Superior temporal gyrus (tissue), 1 donor: ENCODE measurements at regions not wholly inside any gene's neighbourhood (a gene's known extent, or its start where the extent isn't known, plus 50 kb on each side); places are given as distances from the start of the nearest gene placed in this dataset.
"Not testable (repeated sequence)": the region's sequence is repeated elsewhere in the genome, so short reads cannot be mapped to it uniquely, and the experiment has no call there.

ENCODE experiments used
- DNase-seq: peaks from one replicate; pipeline ENCODE4 v3.0.0-alpha.2; 2016; ENCODE audit errors: extremely low spot score

DNA sequence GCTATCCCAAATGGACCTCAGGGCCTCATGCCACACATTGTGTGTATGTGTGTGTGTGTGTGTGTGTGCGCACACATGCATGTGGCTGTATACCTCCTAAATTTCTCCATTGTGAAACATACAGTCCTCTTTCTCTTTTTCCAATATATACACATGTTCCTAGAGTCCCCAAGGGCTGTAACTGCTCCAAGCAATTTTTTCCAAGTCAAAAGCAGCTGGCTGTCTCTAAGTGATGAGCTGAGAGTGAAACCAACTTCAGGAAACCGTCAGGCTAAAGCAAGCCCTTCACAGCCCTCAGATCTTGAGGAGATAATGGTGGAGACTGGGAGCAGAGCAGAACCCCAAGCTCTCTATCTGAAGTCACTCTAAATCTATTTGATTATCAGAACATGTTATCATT, 496.1 kb upstream of the DIPK2B start:
- DNase-seq, result no peak

DNA sequence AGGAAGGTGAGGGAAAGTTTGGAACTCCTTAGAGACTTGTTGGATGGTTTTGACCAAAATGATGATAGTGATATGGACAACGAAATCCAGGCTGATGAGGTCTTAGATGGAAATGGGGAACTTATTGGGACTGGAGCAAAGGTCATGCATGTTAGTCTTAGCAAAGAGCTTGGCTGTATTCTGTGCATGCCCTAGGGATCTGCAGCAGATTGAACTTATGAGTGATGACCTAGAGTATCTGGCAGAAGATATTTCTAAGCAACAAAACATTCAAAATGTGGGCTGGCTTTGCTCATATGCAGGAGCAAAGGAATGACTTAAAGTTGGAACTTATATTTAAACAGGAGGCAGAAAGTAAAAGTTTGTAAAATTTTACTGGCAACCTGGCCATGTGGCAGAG, 489.3 kb upstream of the DIPK2B start:
- DNase-seq, result no peak

DNA sequence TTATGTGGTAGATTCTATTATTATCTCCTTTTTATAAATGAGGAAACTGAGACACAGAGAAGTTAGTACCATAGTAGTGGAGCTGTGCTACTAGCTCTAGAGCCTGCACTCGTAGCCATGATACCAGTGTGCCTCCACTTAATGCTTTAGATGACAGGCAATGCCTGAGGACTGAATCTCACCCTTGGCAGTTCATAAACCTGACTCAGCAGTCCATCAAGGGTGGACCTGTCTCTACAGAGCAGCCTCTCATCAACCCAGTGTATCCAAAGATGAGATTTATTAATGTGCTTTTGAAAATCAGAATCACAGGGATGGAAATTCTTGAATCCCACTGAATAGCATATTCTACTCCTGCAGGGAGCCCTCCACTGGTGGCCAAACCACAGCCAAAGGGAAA, 483.2 kb upstream of the DIPK2B start:
- no peak for DNase-seq

DNA sequence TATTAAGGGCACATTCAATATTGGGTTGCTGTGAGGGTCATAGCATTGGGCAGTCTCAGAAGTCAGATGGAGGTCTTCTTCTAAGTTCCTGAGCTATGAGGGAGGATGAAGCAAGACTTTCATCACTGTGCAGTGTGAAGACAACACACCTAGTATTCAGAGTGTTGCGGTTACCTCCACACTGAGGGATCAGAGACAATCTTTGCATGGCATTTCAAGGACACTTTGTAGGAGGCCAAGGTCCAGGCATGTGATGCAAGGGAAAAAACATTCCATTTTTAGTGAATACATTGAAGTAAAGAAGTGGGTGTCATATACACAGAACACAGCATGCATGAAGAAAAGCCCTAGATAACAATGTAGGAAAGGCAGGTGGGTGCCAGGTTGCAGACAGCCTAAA, 481.2 kb upstream of the DIPK2B start:
- no peak for DNase-seq

DNA sequence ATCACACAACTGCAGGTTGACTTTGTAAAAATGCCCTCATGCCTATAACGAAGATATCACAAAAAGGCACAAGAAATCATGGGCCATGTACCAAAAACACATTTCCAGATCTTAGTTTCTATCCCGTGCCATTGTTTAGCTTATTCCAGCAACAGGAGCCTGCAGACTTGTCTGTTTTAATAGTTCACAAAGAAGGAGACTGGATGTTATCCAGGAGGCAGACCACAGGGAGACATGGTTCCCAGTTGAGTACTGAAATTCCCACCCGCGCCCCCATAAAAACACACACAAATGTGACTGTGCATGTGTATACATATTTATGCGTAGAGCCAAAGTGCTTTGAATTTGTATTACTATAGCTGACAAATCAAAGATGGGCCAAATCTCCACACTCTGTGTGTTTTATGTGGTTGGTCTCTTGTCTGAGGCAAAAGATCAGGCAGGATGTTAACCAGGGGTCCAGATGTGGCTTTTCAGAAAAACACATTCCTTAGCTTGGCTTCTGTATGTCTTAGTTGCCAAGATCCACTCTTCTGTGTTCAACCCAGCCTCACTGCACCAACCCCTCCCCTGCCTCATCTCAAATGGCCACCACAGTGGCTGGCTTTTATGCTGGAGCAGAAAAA, 469.2 kb upstream of the DIPK2B start:
- no peak for DNase-seq

DNA sequence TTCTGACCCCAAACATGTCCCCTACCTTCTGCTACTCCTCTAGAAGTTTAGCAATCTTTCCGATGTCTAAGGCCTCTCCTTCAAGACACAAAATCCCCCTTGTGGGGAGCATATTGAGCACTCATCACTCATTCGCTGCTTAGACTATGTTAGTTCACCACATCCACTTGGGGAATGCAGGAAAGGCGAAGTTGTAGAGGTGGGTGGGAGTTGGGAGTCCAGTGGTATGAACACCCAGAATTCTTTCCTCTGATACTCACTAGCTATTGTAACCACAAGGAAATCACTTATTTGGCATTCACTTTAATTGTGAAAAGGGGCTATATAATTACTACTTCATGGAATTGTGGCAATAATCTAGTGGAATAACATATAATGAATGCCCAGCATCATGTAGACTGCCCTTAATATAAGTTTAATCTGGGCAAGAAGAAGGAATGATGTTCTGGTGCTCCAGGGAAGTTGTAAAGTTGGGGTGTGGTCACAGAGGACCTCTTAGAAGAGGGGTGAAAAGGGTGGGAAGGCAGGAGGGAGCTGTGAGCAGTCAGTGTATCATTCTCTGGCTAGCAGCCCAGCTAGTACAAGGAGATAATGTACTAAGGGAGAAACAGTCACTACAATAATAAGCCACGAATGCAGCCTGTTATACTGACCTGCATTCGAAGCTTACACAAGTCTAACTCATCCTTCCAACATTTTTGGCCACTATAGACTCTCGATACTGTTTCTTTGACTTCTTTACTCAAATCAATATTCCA, 468.2 kb upstream of the DIPK2B start:
- no peak for DNase-seq

DNA sequence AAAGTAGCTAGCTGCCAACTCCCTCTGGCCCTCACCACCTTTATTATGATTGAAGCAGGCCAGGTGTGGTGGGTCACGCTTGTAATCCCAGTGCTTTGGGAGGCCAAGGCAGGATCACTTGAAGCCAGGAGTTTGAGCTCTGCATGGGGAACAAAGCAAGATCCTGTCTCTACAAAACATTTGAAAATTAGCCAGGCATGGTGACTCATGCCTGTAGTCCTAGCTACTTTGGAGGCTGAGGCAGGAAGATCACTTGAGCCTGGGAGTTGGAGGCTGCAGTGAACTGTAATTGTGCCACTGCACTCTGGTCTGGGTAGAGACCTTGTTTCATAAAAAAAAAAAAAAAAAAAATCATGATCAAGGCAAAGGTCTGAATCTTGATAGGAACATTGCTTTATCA, 467.0 kb upstream of the DIPK2B start:
- DNase-seq, result no peak

DNA sequence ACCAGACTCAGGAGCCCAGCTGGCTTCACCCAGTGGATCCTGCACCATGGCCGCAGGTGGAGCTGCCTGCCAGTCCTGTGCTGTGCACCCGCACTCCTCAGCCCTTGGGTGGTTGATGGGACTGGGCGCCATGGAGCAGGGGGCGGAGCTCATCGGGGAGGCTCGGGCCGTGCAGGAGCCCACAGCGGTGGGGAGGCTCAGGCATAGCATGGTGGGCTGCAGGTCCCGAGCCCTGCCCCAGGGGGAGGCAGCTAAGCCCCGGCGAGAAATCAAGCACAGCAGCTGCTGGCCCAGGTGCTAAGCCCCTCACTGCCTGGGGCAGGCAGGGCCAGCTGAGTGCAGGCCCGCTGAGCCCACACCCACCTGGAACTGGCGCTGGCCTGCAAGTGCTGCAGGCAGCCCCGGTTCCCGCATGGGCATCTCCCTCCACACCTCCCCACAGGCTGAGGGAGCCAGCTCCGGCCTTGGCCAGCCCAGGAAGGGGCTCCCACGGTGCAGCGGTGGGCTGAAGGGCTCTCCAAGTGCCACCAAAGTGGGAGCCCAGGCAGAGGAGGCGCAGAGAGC, 464.1 kb upstream of the DIPK2B start:
- no peak for DNase-seq

DNA sequence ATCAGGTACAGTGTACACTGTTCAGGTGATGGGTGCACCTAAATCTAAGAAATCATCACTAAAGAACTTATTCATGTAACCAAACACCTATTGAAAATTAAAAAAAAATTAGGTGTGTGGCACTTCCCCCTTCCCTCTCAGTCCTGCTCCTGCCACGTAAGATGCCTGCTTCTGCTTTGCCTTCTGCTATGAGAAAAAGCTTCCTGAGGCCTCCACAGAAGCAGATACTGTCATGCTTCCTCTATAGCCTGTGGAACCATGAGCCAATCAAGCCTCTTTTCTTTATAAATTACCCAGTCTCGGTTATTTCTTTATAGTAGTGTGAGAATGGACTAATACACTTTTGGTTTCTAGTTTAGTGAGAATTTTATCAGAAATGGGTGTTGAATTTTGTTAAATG, 459.8 kb upstream of the DIPK2B start:
- DNase-seq, result no peak

DNA sequence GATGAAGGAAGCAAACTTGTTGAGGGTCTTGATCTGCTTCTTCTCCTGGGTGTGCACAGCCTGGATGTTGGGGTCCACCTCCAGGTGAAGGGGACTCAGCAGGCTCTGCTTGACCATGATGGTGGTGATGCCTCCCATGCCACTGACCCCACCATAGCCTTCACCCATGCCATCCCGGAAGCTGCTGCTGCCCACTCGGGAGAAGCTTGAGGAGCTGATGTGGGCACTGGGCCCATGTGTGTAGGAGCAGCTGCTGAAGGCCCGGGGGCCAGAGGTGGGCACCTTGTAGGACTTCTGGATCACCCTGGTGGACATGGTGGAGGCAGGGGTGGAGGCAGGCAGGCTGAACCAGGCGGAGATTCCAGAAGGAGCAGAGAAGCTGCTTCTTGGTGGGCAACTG, 432.7 kb upstream of the DIPK2B start:
- DNase-seq, result no peak

DNA sequence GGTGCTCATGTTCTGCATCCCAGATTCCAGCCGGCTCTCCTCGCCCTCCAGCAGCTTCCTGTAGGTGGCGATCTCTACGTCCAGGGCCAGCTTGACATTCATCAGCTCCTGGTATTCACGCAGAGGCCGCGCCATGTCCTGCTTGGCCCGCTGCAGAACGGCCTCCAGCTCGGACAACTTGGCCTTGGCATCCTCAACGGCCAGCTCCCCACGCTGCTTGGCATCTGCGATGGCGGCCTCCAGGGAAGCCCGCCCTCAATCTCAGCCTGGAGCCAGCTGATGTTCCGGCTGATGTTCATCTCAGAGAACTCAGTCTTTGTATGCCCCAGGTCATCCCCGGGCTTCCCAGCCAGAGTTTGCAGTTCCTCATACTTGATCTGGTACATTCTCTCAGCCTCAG, 431.8 kb upstream of the DIPK2B start:
- DNase-seq, result no peak

DNA sequence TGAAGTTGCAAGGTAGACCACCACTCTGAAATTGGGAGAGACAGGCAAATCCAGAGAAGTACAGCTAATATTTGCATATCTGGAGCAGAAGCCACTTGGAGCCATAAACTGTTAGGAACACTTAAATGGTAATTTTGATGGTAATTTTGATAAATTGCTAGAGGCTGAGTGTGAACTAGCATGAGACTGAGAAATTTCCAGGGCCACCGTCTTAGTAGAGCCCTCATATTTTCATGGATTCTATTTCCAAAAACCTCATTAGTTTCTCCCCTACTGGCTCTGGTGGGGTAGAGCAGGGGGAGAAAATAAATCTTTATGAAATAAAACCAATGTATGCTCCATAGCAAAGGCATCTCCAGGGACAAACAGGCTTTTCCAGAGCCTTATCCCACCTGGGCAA, 429.4 kb upstream of the DIPK2B start:
- no peak for DNase-seq

DNA sequence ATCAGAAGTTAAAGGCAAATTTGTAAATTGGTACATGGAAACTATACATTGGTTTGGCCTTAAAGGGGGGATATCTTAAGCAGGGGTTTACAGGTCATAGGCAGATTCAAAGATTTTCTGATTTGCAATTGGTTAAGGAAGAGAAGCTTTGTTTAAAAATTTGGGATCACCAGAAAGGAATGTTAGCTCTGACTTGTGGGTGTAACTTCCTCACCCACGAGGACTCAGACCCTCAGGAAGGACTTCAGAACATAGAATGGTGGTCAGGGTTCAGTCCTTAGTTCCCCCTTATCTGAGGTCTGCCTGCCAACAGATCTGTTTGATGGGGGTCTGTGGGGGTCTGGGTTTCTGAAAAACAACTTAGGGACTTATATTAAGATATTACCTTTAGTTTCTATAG, 427.4 kb upstream of the DIPK2B start:
- DNase-seq, result no peak

DNA sequence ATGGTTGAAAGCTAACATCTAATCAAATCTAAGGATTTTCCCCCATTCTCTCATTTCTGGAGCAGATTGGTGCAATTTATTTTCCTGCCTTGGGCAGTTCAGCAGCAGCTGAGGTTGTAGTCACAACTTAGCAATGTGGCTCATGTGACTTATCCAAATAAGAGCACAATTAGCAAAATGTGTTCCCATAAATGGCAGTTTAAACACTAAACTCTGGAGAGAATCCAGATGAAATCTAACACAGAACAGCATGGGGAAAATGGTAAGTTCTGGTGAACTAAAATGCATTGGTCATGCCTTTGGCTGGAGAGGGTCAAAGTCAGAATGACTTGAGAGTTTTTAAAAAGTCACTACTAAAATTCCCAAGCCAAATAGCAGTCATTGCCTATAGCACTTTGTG, 422.6 kb upstream of the DIPK2B start:
- DNase-seq, result no peak

DNA sequence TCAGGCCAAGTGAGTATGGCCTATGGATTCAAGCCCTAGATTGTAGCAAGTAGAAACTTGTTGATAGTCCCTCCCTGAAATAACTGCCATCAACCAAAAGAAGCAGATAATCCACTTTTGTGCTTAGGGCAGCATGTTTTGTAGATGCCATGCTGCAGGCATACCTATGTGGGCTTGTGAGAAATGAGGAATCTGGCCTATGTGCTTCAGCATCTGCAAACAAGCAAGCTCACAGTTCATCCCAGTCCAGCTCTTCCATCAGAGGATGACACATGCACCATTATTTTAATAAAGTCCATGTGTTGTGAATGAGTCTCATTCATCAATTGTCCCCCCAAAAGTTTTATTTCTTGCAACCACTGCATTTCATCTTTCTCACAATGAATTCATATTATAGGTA, 421.9 kb upstream of the DIPK2B start:
- no peak for DNase-seq

DNA sequence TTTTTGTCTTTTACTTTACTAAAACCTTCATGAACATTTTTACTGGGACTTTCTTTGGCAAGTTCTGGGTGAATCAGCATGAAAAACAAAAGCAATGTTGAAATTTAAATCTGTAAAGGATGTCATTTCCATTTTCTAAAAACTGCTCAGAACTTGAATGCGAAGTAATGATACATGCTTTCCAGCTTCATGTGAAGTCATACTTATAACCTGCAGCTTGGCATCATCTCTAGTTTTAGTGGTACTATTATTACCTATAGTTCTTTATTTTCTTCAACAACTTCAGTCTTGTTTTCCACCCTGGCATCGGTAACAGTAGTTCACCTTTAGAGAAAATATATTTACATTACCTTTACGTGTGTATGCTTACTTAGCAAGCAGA, 421.4 kb upstream of the DIPK2B start:
- no peak for DNase-seq

DNA sequence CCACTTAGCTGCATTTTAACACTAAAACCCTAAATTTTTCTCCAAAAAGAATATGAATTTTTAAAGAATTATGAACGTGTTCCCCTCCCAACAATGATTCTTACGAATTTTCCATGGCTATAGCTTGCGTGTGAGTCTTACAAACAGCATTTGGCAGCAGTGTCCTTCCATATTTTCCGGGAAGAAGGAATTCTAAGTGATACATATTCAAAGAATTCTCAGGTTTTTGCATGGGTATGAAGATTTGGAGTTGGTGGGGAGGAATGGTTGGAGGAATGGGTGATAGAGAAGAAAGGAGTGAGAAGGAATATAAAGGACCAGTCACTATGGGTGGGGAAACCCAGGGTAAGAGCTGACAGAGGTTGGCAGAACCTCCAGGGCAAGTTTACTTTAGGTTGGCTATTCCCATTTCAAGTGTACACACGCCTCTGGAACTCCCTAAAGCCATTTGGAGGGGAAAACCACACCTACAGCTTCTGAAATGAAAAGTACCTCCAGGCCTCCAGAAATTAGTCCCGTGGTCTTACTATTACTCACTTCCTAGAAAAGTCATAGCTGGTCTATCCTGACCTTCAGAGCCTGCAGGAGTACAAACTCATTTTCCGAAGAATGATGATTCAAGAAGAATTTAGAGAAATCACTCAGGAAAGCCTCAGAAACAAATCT, 420.8 kb upstream of the DIPK2B start:
- DNase-seq, result no peak

DNA sequence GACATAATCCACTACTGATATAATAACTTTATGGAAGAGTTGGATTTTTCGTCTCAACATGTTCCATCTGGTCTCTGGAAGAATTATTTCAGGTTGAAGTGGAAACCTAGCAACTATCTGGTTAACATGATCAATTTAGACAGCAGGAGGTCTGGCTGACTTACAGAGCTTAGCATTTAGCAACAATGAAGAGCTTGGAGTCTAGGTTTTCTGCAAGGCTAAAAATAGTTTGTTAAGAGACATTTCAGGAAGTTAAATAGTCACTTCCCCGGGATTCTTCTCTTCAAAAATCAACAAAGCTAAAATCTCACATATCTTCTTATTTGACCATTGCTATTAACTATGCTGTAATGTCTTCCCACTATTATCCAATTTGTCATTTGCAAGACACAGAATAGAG, 418.6 kb upstream of the DIPK2B start:
- DNase-seq, result no peak

DNA sequence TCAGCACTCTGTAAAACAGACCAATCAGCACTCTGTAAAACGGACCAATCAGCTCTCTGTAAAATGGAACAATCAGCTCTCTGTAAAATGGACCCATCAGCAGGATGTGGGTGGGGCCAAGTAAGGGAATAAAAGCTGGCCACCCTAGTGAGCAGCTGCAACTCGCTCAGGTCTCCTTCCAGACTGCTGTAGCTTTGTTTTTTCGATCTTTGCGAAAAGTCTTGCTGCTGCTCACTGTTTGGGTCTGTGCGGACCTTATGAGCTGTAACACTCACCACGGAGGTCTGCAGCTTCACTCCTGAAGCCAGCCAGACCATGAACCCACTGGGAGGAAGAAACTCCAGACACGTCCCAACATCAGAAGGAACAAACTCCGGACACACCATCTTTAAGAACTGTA, 414.9 kb upstream of the DIPK2B start:
- DNase-seq, result not testable (repeated sequence)

DNA sequence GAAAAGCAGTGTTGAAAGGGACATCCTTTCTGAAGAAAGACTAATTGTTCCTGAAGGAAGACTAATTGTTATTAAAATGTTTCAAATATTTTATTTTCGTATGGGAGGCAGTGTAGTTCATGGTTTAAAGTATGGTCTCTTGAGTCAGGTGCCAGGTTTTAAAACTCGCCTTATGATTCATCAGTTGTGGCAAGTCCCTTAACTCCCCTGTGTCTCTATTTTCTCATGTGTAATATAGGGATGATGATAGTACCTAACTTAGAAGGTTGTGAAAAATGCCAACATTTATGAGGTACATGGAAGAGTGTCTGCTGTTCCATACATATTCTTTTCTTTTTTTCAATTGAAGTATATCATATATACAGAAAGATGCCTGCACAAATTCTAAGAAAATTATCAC, 414.2 kb upstream of the DIPK2B start:
- no peak for DNase-seq

DNA sequence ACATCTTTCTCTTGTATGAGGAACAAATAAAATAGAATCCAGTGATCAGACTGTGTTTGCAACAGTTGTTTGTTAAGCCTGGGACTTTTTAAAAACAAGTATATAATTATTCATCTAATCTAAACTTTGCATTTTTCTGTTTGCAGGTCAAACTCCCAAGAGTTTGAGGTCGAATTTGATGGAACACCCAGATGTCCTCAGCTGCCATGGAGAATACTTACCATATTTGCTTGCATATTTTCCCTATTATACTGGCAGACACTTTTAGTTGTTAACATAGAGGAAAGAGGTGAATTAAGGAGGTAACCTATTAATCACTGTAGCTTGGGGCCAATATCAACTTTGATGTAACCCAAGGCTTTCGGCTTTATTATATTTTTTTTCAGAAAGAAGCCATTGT, 401.5 kb upstream of the DIPK2B start:
- DNase-seq, result no peak

DNA sequence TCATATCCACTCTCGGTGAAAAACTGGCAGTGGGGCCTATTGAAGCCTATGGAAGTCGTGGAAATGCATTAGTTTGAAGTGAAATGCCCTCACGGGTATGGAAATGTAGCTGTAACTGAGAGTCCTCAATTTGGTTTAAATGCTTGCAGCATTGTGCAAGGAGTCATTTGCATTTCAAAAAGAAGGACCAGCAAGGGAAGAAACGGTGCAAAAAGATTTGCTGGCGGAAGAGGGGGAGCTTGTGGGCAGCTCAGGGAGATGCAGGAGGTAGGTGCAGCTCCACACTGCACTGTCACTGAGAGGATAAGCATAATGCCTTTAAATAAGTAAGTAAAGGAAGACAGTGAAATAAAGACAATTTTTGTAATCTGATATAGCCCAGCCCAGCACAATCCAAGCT, 400.4 kb upstream of the DIPK2B start:
- no peak for DNase-seq

DNA sequence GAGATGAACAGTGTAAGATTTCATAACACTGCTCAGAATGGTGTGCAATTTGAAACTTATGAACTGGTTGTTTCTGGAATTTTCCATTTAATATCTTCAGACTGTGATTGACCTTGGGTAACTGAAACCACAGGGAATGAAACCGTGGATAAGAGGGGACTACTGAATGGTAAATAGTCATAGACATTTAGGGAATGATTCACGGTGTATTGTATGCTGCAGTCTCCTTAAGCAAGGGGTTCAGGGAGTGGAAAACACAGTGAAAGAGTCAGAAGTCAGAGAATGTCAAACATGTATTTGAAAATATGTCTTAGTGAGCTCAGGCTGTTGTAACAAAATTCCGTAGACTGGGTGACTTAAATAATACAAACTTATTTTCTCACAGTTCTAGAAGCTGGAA, 398.2 kb upstream of the DIPK2B start:
- DNase-seq, result no peak
